ENCODE measurements at regions not wholly inside any gene's neighbourhood (a gene's known extent, or its start where the extent isn't known, plus 50 kb on each side); places are given as distances from the start of the nearest gene placed in this dataset.
"Not testable (repeated sequence)": the region's sequence is repeated elsewhere in the genome, so short reads cannot be mapped to it uniquely, and the experiment has no call there.

GRCh38 chr15:92800416-92801055 lies 99.6 kb upstream of the CHD2 start:
- not testable (repeated sequence) for TF ChIP-seq CTCF (IDR thresholded peaks at IDR 0.05; ENCODE audit: low read depth, low read length, poor library complexity, severe bottlenecking); EZH2phosphoT487 (IDR thresholded peaks at IDR 0.05; ENCODE audit: borderline replicate concordance, low read length)

Data from DOHH2 (cell line).